Heart left ventricle (tissue), 13 donors: ENCODE measurements at regions not wholly inside any gene's neighbourhood (a gene's known extent, or its start where the extent isn't known, plus 50 kb on each side); places are given as distances from the start of the nearest gene placed in this dataset.

Source experiments
- POLR2A ChIP-seq, 2 donors: fragments of 450-650 bp; IDR thresholded peaks; one replicate each; pipeline ENCODE4 v1.6.1; 2017; ENCODE audit warnings: antibody characterized with exemption in 2 of 2, mild to moderate bottlenecking in 2 of 2, moderate library complexity in 2 of 2
- TF ChIP-seq, protein P1 (sequence below), 12 donors: fragments of 200-600 bp; sonication (generic) in 4 of 12; IDR thresholded peaks; one replicate each; pipeline versions ENCODE4 v1.5.0 to v1.8.0; 2018 to 2022; ENCODE audit warnings: antibody characterized with exemption in 12 of 12, mild to moderate bottlenecking in 5 of 12
- donor health status: ischemic (EF 13 %, LVEDD 7.1; RV severe dilation, severe dysfunction).
- donor health status: DM: no; HTN: yes; CAD: no.
- donor health status: DM: no; HTN: no; CAD: no.
- donor health status: ischemic (EF 25% LVEDD 6.9; RV normal size, moderate dysfunction).
- donor health status: ischemic (EF 25% LVEDD 5.7; RV mildly dilated, moderate dysfunction).
- donor health status: ischemic (EF 35%, LVEDD 5.7; RV mildly dilated, moderate dysfunction).
- donor health status: nonischemic (EF 11% LVEDD 7.7; RV severe dilation, severe dysfunction).
- donor health status: DM: yes; HTN: yes; CAD: no.
- donor health status: PGD.
- donor health status: ischemic (EF 29% LVEDD 5.4; RV normal size, mild dysfunction).
- donor health status: nonischemic (EF 23%, LVEDD 6.1; RV moderate dilation, normal function).

DNA sequence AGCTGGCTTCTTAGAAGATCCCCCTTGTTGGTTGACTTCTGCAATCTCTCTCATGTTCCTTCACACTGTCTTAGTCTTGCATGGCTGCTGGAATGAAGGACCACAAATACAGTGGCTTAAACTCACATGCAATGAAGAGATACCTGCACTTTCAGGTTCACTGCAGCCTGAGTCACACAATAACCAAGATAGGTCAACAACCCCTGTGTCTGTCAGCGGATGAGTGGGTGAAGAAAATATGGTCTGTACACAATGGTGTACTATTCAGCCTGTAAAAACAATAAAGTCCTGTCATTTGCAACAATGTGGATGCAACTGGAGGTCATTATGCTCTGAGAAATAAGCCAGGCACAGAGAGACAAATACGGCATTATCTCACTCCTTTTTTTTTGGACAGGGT is 373.8 kb upstream of the AMELY start:
- TF ChIP-seq, protein P1, sequence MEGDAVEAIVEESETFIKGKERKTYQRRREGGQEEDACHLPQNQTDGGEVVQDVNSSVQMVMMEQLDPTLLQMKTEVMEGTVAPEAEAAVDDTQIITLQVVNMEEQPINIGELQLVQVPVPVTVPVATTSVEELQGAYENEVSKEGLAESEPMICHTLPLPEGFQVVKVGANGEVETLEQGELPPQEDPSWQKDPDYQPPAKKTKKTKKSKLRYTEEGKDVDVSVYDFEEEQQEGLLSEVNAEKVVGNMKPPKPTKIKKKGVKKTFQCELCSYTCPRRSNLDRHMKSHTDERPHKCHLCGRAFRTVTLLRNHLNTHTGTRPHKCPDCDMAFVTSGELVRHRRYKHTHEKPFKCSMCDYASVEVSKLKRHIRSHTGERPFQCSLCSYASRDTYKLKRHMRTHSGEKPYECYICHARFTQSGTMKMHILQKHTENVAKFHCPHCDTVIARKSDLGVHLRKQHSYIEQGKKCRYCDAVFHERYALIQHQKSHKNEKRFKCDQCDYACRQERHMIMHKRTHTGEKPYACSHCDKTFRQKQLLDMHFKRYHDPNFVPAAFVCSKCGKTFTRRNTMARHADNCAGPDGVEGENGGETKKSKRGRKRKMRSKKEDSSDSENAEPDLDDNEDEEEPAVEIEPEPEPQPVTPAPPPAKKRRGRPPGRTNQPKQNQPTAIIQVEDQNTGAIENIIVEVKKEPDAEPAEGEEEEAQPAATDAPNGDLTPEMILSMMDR (IDR thresholded peaks at IDR 0.05): no peak
- no peak for TF ChIP-seq POLR2A (IDR thresholded peaks at IDR 0.05)
